ENCODE measurements at regions not wholly inside any gene's neighbourhood (a gene's known extent, or its start where the extent isn't known, plus 50 kb on each side); places are given as distances from the start of the nearest gene placed in this dataset.

DNA sequence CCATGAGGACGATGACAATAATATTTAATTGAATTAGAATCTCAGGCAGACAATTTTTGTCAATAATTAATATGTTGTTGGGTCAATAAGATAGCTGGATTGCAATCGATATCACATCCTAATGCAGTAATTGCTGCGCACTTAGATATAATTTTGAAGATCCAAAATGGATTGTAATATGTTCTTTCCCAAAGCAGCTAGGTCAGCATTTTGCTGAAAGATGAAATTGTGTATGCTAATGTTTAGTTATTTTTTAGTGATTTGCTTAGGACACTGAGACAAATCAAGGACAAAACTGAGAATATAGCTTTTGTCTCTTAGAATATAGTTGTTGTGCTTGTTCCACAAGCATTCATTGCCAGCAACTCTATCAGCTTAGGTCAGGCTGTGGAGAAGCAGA lies 389.9 kb downstream of the MTRR start:
- TF ChIP-seq, protein P1, sequence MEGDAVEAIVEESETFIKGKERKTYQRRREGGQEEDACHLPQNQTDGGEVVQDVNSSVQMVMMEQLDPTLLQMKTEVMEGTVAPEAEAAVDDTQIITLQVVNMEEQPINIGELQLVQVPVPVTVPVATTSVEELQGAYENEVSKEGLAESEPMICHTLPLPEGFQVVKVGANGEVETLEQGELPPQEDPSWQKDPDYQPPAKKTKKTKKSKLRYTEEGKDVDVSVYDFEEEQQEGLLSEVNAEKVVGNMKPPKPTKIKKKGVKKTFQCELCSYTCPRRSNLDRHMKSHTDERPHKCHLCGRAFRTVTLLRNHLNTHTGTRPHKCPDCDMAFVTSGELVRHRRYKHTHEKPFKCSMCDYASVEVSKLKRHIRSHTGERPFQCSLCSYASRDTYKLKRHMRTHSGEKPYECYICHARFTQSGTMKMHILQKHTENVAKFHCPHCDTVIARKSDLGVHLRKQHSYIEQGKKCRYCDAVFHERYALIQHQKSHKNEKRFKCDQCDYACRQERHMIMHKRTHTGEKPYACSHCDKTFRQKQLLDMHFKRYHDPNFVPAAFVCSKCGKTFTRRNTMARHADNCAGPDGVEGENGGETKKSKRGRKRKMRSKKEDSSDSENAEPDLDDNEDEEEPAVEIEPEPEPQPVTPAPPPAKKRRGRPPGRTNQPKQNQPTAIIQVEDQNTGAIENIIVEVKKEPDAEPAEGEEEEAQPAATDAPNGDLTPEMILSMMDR (IDR thresholded peaks at IDR 0.05; ENCODE audit: low read length), result no peak
- TF ChIP-seq EZH2 (IDR thresholded peaks at IDR 0.05; ENCODE audit: borderline replicate concordance, low read length), result no peak

Data from OCI-LY1 (cell line).